Type B pancreatic cell (in vitro differentiated cells): ENCODE measurements at regions not wholly inside any gene's neighbourhood (a gene's known extent, or its start where the extent isn't known, plus 50 kb on each side); places are given as distances from the start of the nearest gene placed in this dataset.

ENCODE experiments used
- DNase-seq: peaks from one replicate; pipeline ENCODE4 v3.0.0; 2021; ENCODE audit warnings: mixed read lengths; ENCODE audit not compliant: unreplicated experiment; ENCODE audit errors: extremely low spot score
- H3K27ac Mint-ChIP-seq: 2 replicates; pipeline ENCODE4 v1.8.0; 2021; ENCODE audit warnings: mild to moderate bottlenecking, mixed read lengths
- H3K27me3 Mint-ChIP-seq: 2 replicates; pipeline ENCODE4 v1.8.0; 2021; ENCODE audit warnings: mixed read lengths
- H3K36me3 Mint-ChIP-seq: 2 replicates; pipeline ENCODE4 v1.8.0; 2021; ENCODE audit warnings: mixed read lengths
- H3K4me1 Mint-ChIP-seq: one replicate; pipeline ENCODE4 v1.8.0; 2021; ENCODE audit warnings: mixed read lengths; ENCODE audit not compliant: unreplicated experiment
- H3K4me3 Mint-ChIP-seq: 2 replicates; pipeline ENCODE4 v1.8.0; 2021; ENCODE audit warnings: mild to moderate bottlenecking, mixed read lengths
- H3K9me3 Mint-ChIP-seq: 2 replicates; pipeline ENCODE4 v1.8.0; 2021; ENCODE audit warnings: mixed read lengths
- CTCF ChIP-seq: fragments of 200-600 bp; sonication (generic); conservative IDR thresholded peaks from 2 replicates; pipeline ENCODE4 v1.5.0; 2021; ENCODE audit warnings: antibody characterized with exemption, mild to moderate bottlenecking

DNA sequence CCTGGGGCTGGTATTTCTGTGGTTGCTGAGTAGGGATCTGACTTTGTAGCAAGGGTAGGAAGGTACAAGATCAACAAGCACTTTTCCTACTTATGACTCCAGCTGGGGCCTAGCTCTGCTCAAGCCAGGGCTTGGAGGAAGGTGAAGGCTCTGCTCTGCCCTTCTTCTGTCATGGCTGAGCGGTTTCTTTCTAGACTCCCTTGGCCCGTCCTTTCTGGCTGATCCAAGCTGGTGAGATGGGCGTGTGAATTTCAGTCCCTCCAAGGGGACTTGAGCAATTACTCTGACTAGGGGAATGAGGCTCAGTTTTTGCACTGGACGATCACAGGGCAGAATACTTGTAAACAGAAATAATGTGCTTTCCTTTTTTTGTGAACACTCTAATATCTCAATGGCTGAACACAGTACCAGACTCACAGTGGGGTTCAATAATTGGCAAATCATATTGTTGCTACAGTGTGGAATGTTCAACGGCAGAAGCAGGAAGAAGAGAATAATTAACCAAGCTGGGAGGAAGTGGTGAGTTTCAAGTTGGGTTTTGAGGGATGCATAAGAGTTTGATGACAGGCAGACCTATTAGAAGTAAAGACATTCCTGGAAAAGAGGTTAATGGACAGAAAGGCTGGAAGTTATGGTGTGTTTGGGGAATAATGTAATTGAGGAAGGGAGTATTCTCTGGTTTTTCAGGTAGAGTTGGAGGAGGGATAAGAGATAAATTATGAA is 507.6 kb downstream of the MIAT start:
- no peak for DNase-seq
- Mint-ChIP-seq H3K27ac (no peak overlapping the region), H3K4me3 (no peak overlapping the region), H3K4me1 (peaks cover 10% of the 10 kb centered on the region), H3K27me3 (peaks cover 37% of the 10 kb centered on the region), H3K36me3 (no peaks in the 10 kb centered on the region), H3K9me3 (no peaks in the 10 kb centered on the region)
- no peak for TF ChIP-seq CTCF

DNA sequence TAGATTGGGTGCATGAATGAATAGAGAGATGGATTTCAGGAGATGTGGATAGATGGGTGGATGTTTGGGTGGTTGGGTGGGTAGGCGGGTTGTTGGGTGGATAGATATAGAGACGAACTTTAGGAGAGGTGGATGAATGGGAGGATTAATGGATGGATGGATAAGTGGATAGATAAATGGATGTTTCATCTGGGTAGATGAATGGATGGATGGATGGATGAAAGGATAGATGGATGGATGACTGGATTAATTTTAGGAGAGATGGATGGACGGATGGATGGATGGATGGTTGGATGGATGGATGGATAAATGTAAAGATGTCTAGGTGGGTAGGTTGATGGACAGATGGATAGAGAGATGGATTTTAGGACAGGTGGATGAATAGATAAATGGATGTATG is 511.3 kb downstream of the MIAT start:
- Mint-ChIP-seq H3K27ac (no peak overlapping the region), H3K9me3 (no peaks in the 10 kb centered on the region), H3K4me3 (no peak overlapping the region), H3K27me3 (peaks cover 23% of the 10 kb centered on the region), H3K4me1 (peaks cover 5% of the 10 kb centered on the region), H3K36me3 (no peaks in the 10 kb centered on the region)
- TF ChIP-seq CTCF = no peak
- no peak for DNase-seq

DNA sequence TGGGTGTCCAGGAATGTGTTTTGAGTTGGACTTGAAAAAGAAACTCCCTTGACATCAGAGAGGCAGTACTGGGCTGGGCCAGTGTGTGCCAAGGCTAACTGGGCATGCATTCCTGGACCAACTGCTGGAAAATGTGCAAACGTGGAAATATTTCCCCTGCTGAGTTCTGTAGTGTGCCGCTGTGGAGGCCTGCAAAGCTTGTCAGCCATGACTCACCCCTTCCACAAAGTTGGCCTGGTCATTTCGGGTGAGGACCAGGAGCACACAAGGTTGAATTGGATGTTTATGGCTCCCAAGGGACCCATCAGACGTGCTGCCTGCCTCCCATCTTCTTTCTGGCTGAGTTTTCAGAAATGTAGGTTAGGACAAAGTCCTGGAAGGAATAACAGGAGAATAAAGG is 513.1 kb downstream of the MIAT start:
- no peak overlapping the region for H3K4me3 Mint-ChIP-seq
- peaks cover 2% of the 10 kb centered on the region for H3K4me1 Mint-ChIP-seq
- no peak overlapping the region for H3K27ac Mint-ChIP-seq
- DNase-seq = peak; percentile 45
- TF ChIP-seq CTCF = no peak
- no peaks in the 10 kb centered on the region for H3K36me3 Mint-ChIP-seq
- H3K9me3 Mint-ChIP-seq = no peaks in the 10 kb centered on the region
- H3K27me3 Mint-ChIP-seq = peaks cover 23% of the 10 kb centered on the region

DNA sequence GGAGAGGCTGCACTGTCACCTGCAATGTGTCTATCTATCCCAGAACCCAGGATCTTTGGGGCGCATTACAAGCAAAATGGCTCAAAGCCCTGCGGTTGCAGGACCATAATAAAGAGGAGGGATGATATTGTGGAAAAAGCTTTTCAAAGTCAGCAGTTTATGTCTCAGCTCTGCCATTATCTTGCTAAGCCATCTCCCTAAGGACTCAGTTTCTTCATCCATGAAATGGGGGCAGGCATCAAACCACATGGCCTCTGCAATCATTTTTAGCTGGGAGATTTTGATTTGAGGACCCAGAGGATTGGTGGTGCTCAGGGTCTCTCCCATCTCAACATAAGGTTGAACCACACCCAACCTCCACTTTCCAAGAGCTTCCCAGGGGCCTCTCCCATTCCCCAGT is 513.8 kb downstream of the MIAT start:
- TF ChIP-seq CTCF = no peak
- H3K27me3 Mint-ChIP-seq = peaks cover 27% of the 10 kb centered on the region
- no peak overlapping the region for H3K27ac Mint-ChIP-seq
- no peaks in the 10 kb centered on the region for H3K9me3 Mint-ChIP-seq
- H3K4me1 Mint-ChIP-seq = peaks cover 6% of the 10 kb centered on the region
- no peak overlapping the region for H3K4me3 Mint-ChIP-seq
- DNase-seq = peak; percentile 29
- H3K36me3 Mint-ChIP-seq = no peaks in the 10 kb centered on the region

- H3K4me1 Mint-ChIP-seq = peaks cover 6% of the 10 kb centered on the region
- no peak overlapping the region for H3K4me3 Mint-ChIP-seq
- no peak overlapping the region for H3K27ac Mint-ChIP-seq
- H3K9me3 Mint-ChIP-seq = no peaks in the 10 kb centered on the region
- peaks cover 28% of the 10 kb centered on the region for H3K27me3 Mint-ChIP-seq
- DNase-seq = peak; percentile 18
- no peaks in the 10 kb centered on the region for H3K36me3 Mint-ChIP-seq
- no peak for TF ChIP-seq CTCF
These were observed 516.1 kb downstream of the MIAT start for GRCh38 chr22:27173530-27173929.
